Islet of Langerhans (tissue), 1 donor: ENCODE measurements at regions not wholly inside any gene's neighbourhood (a gene's known extent, or its start where the extent isn't known, plus 50 kb on each side); places are given as distances from the start of the nearest gene placed in this dataset.
A peak's percentile ranks its signal among the peaks of the same experiment; 100 is the strongest.
"Not testable (repeated sequence)": the region's sequence is repeated elsewhere in the genome, so short reads cannot be mapped to it uniquely, and the experiment has no call there.

ENCODE experiments used
- FAIRE-seq: peaks from one replicate; lab custom pipeline; 2011; peaks lifted over from hg19 to GRCh38; lab: Jason Lieb, UNC

DNA sequence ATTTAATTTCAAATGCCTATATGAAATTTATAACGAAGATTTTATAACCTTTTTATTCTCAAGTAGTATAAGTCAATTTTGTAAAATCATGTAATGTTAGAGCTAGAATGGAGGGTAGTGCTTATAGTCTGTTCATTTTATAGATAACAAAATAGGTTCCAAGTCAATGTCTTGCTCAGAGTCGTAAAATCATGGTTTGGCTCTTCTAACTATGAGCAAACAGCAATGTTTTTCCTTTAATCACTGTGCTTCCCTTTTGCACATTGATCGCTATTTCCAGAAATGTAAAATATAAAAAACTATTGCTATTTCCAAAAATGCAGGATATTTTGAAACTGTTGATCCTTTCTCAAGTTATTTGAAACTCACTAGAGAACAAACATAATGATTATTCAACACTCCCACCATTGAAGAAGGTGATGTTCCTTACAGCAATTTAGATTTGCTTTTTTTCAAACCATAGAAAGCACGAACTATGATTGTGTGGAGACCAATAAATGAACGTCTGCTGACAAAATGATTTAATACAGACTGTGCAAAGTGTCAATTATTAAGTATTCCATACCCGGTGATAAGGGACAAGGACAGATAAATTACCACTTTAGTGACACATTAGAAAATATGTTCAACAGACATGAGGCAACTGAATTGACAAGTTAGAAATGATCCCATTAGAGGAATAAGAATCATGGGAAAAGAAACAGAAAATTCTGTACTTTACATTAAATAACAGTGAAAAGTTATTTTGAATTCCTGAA is 412.1 kb upstream of the TECRL start:
- FAIRE-seq, result no peak

DNA sequence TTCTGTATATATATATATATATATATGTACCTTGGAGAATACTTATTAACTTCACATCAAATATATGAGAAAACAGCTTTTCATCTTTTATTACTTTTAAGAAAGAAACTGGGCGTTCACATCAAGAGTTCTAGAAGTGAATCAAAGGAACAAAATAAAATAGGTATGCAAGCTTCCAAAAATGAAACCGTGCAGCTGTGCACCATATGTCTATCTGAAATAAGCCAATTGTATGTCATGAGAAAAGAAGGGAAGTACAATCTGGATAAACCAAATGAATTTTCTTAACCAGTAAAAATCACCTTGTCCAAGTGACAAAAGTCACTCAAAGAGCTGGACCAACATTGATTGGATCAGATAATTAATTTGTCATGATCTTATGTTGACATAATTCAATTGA is 405.4 kb upstream of the TECRL start:
- FAIRE-seq, result no peak

DNA sequence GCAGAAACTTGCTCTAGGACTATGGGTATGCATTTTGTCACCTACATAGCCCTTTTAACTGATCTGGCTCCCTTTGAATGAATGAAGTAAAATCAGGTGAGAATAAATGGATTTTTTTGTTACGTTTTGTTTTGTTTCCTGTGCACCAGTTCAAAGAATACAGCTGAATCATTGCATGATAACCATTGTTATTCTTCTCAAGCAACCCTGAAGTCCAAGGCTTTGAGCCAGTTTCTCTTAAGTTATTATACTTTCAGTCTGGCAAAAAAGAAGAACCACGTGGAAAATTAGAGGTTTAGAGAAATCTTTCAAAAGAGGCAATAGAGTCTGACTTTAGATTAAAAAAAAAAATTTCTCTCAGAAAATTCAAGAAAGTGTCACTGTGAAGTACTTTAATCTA is 398.6 kb upstream of the TECRL start:
- FAIRE-seq, result no peak

DNA sequence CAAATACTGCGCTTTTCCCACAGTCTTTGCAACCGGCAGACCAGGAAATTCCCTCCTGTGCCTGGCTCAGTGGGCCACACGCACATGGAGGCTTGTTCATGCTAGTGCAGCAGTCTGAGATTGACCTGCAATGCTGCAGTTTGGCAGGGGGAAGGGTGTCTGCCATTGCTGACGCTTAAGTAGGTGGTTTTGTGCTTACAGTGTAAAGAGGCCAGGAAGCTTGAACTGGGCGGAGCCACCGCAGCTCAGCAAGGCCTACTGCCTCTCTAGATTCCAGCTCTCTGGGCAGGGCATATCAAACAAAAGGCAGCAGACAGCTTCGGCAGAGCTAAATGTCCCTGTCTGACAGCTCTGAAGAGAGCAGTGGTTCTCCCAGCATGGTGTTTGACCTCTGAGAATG is 390.5 kb upstream of the TECRL start:
- FAIRE-seq, result no peak

GRCh38 chr4:64798828-64799227 is 389.6 kb upstream of the TECRL start:
- not testable (repeated sequence) for FAIRE-seq

GRCh38 chr4:64796581-64796980 is 387.3 kb upstream of the TECRL start:
- no peak for FAIRE-seq

DNA sequence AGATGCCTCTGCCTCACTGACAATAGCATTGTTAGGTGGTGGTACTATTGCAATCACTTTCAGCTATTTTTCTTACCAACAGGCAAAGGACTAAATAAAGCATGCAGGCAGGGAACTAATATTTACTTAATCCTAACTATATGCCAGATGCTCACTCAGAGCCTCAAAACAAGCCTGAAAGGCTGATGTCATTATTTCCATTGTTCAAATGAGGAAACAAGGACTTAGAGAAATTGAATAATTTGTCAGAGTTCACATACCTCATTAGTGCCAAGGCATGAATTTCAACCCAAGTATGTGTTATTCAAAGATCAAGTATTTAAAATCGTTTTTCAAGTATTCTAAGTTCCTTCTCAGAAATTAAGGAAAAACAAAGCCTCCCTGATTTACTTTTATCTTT is 374.9 kb upstream of the TECRL start:
- no peak for FAIRE-seq

- peak; percentile 88 for FAIRE-seq
These were observed 372.6 kb upstream of the TECRL start for GRCh38 chr4:64781737-64782326.

- FAIRE-seq, result no peak
These were observed 371.4 kb upstream of the TECRL start for GRCh38 chr4:64780664-64781063.

- FAIRE-seq, result no peak
These were observed 368.0 kb upstream of the TECRL start for GRCh38 chr4:64777286-64777685.

DNA sequence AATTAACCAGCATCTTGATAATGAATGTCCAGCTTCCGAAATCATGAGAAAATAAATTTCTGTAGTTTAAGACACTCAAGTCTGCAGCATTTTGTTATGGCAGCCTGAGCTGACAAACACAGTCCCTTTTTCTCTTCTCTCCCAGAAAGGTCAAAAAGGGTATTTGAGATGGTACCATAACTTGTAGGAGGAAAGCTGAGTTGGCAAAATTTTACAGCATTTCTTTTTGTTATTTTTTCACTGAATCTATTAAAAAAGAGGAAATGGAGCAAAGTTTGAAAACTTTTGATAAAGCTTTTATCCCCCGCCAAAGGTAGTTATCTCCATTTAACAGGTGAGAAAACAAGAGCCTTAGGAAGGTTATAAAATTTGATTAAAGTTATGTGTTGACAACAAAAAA is 367.6 kb upstream of the TECRL start:
- FAIRE-seq, result no peak

GRCh38 chr4:64774626-64775025 is 365.4 kb upstream of the TECRL start:
- FAIRE-seq, result no peak

DNA sequence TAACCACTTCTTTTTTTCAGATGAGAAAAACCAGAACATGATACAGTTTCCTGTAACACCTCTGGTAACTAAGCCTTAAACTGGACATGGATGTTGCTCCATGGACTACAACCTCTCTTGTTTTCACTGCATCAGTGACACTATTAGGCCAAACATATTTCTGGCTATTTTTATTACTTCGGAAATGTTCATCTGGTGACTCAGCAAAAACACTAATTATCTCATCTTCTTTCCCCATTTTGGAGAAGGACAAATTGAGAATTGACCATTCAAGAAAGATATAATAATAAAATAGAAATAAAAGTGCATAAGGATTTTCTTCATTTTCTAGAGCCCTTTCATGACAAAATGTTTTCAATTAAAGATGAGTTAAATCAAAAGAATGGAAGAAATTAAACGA is 361.9 kb upstream of the TECRL start:
- FAIRE-seq, result no peak

DNA sequence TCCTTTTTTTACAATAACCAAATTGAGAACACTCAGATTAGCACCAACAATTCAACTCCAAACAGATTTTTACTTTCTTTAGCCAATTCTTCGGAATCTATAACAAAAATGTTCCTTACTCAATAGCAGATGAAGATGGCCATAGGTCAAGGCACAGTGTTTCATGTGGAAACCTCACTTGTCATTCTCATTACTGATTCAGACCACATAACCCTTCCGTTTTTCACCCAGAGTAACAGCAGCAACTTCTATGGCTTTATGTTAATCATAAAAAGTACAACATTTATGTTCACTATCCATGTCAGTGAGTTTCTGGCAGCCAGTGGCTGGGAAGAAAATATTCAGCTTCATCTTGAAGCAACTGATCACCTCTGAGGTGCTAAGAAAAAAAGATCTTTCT is 358.3 kb upstream of the TECRL start:
- no peak for FAIRE-seq

- FAIRE-seq, result no peak
These were observed 357.3 kb upstream of the TECRL start for GRCh38 chr4:64766565-64766964.

- no peak for FAIRE-seq
These were observed 346.8 kb upstream of the TECRL start for GRCh38 chr4:64756016-64756415.

- FAIRE-seq, result no peak
These were observed 338.9 kb upstream of the TECRL start for GRCh38 chr4:64747919-64748715.

DNA sequence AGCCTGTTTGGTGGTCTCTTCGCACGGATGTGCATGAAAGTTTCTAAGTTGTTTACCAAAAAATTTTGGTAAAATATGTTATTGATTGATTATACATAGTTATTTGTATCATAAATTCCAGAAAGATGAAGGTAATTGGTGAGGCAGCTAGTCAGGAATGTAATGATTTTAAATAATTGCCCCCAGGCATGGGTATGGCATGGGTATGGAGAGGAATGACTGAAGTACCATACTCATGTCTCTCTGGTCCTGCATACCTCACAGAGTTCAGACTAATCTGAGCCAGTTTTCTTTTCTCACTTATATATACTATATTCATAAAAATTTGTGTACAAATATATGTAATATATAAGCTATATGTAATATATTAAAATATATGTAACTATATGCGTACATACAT is 329.0 kb upstream of the TECRL start:
- no peak for FAIRE-seq

DNA sequence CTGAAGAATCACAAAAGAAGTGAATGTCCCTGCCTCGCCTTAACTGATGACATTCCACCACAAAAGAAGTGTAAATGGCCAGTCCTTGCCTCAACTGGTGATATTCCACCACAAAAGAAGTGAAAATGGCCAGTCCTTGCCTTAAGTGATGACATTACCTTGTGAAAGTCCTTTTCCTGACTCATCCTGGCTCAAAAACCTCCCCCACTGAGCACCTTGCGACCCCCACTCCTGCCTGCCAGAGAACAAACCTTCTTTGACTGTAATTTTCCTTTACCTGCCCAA is 328.5 kb upstream of the TECRL start:
- FAIRE-seq, result not testable (repeated sequence)

GRCh38 chr4:64737026-64737853 is 328.0 kb upstream of the TECRL start:
- no peak for FAIRE-seq

- no peak for FAIRE-seq
These were observed 320.3 kb upstream of the TECRL start for GRCh38 chr4:64729561-64729960.

DNA sequence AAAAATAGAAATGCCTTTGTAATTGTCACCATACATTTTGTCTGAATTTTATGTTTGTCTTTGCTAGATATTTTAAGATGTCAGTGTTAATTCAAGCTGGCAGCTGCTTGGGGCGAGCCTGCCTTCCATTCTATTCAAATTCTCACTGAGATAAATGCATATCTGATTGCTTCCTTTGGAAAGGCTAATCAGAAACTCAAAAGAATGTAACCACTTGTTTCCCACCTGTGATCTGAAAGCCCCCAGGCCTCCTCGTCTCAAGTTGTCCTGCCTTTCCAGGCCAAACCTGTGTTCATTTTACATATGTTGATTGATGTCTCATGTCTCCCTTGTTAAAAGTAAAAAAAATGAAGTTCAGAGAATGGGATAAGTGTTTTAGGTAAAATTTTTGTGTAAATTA is 318.7 kb upstream of the TECRL start:
- no peak for FAIRE-seq

DNA sequence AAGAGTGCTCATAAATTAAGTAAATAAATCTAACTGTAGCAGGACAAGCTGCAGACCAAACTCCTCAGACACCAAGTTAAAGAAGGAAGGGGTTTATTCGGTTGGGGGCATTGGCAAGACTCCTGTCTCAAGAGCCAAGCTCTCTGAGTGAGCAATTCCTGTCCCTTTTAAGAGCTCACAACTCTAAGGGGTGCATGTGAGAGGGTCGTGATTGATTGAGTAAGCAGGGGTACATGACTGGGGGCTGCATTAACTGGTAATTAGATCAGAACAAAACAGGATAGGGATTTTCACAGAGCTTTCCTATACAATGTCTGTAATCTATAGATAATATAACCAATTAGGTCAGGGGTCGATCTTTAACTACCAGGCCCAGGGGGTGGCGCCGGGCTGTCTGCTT is 318.1 kb upstream of the TECRL start:
- not testable (repeated sequence) for FAIRE-seq
